SHP77 treated with DMSO at 0.1 percent for 48 hours (cell line): ENCODE measurements at regions not wholly inside any gene's neighbourhood (a gene's known extent, or its start where the extent isn't known, plus 50 kb on each side); places are given as distances from the start of the nearest gene placed in this dataset.
A peak's percentile ranks its signal among the peaks of the same experiment; 100 is the strongest.
"Not testable (repeated sequence)": the region's sequence is repeated elsewhere in the genome, so short reads cannot be mapped to it uniquely, and the experiment has no call there.

Experiments
- DNase-seq: peaks from one replicate; lab custom pipeline; 2025; lab: John Stamatoyannopoulos, UW

DNA sequence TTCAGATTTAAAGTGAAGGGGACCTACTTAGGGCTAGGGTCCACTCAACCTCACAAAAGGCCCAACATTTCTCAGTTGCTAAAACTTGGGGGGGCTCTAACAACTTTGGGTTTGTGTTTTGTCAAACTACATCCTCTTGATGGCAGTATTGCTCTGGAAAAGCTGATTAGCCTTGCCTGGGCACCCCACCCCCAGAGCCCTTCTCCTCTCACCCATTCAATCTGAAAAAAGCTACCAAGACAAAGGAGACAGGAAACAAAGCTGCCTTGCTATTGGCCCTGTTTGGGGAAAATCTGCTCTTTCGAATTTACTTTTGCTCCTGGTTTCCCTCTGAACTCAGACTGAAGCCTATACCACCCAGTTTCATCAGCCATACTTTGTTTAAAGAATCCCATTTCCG is 195.2 kb upstream of the STK26 start:
- DNase-seq, result no peak

DNA sequence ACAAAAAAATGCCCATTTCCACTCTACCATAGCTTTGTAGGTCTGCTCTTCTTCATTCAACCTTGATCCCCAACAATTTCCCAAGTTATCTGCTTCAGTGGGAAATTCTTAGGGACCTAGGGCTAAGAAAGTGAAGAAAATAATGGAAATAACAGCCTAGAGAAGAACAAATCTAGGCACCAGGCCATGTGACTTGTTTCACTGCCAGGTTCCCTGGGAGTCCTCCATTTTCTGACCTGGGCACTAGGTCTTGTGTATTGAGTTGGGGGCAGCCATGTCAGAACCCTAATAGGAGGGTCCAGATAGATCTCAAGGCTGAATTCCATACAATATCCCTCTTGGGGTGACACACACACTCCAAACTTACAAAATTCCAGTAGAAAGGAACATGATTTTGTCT is 194.6 kb upstream of the STK26 start:
- DNase-seq, result no peak

DNA sequence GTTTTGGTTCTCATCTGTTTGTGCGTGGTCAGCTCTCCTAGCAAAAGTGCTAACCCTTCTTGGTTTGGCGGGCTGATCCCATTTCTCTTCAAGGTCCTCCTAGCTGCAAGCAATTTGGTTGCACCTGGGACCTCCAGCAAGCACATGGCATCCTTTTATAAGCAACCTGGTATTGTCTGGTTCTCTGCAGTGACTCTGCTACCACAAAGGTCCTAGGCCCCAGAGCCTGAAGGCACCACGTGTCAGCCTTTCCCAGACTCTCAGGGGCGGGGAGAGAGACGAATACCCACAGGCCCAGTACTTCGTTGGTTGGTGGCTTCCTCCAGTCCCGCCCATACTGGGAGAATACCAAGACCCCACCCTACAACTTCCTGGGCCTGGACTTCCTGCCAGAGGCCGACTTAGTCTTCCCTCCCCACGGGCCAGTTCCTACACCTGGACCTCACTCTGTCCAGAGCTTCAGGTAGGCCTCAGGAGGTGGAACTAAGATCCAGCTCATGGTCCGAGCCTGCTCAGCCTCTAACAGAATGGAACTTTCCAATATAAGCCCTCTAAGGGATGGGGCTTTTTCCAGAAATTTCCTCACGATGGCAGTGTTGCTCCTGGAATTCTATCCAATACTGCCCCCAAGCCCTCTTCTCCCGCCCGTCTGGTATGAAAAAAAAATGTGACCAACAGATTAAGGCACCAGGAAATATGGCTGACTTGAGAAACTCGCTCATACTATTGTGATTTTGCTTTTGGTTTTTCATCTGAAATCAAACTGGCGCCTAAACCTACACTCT is 192.5 kb upstream of the STK26 start:
- peak; percentile 49 for DNase-seq

DNA sequence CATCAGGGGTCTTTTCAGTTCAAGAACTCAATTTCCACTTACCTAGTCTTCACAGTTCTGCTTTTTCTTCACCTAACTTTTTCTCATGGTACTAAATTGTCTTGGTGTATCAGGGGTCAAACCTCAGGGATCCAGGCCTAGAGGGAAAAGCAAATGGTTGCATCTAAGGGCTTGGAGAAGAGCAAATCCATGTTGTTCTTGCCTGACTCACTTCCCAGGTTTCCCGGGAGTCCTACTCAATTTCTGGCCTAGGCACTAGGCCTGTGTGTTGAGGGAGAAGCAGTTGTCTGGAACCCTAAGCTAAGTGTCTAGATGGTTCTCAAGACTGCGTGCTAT is 191.9 kb upstream of the STK26 start:
- no peak for DNase-seq

DNA sequence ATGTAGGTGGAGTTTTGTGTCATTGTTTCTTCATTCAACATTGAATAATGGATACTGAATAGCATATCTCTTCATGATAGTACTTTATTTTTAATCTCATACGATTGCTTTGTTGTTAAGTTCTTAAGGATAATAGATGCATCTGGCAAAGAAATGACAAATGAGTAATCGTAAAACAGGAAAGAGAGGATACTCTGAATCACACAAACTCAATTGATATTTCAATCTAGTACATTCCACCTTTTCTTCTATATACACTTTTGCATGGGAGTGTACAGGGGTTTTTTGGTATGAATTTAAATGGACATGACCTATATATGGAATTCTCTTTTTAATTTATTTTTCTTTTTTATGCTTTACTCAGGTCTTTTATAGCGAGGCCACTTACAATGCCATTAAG is 186.9 kb upstream of the STK26 start:
- DNase-seq, result no peak

DNA sequence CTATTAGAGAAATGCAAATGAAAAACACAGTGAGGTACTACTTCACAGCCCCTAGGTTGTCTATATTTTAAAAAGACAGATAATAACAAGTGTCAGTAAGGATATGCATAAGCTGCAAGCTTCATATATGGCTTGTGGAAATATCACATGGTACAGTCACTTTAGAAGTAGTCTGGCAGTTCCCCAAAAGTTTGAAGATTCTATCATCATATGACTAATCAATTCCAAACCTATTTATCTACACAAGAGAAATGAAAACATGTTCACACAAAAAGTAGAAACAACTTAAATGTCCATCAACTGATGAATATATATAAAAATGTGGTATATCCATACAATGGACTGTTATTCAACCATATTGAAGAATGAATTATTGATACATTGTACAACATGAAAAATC is 185.8 kb upstream of the STK26 start:
- no peak for DNase-seq

DNA sequence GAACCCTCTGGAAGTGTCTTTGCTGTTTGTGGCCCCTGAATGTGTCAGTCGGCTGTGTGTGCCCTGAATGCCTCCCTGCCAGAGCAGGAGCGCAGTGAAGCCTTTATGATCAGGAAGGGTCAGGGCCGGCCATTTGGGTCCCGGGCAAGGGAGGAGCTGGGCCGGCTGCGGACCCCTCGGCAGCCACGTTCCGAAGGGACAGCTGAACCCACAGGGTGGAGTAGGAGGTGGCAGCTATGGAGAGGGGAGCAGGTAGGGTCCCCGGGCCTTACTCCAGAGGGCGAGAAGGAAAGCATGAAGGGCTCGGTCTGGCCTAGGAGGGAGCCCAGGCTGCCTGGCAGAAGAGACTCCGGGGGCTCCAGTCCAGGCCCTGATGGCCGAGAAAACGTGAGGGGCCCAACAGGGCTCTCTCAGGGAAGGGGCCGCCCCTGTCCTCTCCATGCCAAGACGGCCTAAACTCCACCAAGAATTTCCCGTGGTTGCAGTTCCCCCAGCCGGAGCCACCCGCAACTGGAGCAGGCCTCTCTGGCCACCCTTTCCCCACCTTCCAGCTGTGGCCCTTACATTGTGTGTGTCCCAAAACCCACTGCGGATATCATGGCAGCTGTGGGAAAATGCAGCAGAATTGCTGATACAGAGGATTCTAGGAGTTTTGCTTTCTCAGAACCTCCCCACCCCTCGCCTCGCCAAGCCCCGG is 182.2 kb upstream of the STK26 start:
- no peak for DNase-seq

DNA sequence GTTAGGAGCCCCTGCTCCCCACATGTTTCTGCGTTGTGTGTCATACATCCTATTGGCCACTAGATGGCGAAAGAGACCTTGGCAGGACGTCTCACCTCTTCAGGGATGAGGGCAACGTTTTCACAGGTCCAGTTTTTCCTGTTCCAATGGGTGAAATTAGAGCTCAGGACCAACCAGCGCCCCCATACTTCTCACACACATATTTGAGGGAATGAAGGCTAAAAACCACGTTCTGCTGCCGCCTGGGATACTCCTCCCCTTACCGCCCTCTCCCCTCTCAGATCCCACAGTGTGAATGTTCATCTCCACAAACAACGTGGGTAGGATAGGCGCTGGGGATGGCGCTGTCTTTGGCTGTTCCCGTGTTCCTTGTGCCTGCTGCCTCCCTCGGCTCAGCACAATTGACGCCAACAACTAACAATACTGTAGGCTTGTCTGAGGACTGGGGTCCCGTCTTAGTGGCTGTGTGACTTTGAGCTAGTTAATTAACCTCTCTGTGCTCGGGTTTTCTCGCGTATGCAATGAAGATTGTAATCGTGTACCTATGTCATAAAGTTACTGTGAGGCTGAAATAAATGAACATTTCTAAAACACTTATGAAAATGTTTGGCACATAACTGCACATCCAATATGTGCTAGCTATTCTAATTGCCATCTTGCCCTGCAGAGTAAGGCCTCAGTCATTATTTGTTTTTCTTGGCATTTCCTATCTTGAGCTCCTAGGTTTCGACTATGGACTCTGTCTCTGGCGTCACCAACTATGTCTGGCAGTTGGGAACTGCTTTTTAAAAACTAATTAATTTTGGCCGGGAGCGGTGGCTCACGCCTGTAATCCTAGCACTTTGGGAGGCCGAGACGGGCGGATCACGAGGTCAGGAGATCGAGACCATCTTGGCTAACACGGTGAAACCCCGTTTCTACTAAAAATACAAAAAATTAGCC is 181.3 kb upstream of the STK26 start:
- DNase-seq, result peak; percentile 1

DNA sequence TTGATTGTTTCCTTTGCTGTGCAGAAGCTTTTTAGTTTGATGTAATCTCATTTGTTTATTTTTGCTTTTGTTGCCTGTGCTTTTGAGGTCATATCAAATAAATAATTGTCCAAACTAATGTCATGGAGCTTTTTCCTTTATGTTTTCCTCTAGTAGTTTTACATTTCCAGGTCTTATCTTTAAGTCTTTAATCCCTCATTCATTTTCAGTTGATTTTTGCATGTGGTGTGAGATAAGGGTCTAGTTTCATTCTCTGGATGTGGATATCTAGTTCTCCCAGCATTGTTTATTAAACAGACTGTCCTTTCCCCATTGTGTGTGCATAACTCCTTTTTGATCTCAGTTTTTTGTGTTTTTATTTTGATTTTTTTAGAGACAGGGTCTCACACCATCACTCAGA is 179.1 kb upstream of the STK26 start:
- DNase-seq, result no peak

DNA sequence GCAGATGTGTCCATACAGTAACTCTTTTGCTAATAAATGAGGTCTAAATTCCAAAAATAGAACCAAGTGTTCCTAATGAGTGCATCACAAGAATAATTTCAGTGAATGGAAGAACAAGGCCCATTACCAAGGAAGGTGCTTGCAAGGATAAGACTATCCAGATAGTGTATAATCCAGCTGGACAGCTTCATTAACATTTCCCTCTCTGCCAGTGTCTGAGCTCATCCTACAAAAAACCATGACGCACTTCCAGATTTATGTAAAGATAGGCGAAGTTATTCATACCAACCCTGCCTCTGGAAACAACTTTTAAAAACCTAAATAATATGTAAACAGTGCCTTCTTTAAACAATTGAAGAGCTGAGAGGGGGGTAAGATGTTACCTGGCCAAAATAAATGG is 177.9 kb upstream of the STK26 start:
- DNase-seq, result no peak

DNA sequence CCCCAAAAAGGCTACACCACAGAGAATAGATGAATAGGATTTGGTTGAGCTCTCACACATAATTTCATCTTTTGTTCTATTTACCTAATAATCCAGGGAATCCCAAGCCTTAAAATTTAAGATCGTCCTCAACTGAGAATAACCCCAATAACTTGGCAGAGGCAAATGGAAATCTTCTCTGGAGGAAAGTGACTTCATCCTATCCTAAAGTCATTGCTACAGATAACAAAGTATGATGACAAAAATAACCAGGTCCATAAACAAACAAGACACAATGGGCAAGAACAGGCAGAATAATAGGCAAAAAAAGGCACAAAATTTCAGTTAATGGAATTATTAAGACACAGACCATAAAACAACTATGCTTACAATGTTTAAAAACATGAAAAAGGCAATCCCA is 177.3 kb upstream of the STK26 start:
- DNase-seq, result no peak

DNA sequence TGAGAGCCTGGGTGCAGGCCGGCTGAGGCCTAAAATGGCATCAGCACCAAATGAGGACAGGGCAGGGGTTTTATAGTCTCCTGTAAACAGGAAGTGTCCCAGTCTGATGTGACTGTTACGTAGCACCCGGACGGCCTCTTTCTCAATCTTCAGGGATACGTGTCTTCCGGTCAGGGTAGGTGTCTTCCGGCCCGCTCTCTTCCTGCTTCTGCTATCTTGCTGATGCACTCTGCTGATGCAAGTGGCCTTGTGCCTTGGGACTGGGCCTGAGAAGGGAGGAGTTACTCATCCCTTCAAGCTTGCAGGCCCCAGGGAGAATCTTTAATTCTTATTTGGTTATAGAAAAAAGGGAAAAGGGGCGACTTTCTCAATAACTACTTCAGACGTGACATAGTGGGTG is 172.1 kb upstream of the STK26 start:
- DNase-seq, result not testable (repeated sequence)

DNA sequence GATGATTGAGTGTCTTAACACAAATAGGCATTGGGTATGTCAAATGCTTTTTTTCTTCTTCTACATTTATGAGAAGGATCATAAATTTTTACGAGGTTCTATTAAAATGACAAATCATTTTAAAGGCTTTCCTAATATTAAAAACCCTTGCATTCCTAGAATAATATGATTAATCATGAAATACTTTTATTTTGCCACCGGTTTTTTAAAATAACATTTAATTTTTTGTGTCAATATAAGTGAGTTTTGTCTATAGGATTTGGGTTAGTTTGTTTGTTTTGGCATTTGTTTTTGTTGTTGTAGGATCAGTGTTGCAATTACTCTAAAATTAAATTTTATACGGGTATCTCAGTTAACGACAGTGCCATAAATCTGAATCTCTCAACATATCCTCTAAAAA is 169.7 kb upstream of the STK26 start:
- no peak for DNase-seq

DNA sequence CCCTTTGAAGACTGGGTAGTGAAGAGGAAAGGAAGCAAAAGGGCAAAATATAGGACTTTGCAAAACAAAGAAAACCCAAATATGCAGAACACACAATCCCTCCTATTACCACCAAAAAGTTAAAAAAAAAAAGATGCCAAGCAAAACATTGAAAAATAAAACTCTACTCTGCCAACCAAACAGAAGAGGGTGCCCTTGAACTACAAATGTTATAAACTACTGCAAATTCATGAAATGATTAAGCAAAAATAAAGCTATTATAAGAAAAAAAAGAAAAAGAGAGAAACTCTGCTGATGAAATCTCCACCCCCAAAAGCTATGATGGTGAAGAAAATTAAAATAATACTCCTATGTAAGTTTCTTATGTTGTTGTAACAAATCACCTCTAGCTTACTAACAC is 168.5 kb upstream of the STK26 start:
- DNase-seq, result no peak

DNA sequence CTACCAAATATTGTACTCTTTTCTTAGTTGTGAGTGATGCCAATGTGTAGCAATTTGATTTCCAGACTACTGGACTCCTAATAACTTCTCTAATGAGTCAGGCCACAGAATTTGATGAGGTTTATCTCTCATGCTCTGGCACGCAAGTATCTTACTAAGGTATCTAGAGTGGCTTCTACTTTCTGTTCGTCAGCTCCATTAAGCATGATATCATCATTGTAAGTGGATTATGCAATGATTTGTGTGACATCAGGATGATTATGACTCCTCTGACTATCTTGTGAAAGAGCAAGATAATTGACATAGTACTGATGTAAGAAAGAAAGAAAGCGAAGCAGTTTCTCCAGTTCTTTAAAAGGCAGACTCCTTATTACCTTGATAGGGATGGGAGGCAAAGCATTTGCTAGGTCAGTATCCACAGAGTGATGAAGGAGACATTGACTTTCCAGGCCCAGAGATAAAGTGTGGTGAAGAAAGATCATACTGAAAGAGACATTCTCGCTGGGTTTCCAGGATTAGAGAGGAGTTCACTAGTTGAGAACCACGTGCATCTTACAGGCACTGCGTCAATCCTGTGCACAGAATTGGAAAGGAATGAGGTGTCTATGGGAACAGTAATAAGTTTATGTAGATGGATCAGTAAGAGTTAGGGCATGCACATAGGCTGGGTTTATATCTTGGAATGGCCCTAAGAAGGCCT is 161.9 kb upstream of the STK26 start:
- DNase-seq, result no peak

DNA sequence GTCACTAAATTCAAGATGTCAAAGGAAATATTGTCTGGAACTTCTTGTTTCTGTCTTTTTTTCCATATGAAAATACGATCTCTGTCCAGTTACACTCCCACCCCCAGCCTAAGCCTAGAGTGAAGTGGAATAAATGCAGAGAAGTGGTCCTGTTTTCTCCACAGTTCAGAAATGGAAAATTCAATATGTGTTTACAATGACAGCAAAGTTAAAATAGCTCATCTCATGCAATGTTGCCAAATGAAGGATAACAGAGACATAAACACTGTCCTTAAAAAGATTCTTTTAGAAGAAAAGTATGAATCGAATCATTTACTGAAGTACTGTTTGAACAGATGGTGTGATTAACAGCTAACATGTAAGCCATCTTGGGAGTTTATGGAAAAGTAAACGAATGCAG is 160.8 kb upstream of the STK26 start:
- DNase-seq, result no peak

DNA sequence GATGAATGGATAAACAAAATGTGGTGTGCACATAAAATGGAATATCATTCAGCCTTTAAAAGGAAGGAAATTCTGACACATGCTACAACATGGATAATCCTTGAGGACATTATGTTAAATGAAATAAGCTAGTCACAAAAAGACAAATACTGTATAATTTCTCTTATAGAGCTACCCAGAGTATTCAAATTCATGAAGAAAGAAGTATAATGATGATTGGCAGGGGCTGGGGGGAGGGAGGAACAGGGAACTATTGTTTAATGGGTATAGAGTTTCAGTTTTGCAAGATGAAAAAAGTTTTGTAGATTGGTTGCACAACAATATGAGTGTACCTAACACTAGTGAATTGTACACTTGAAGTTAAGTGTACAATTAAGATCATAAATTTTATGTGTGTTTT is 153.9 kb upstream of the STK26 start:
- no peak for DNase-seq

DNA sequence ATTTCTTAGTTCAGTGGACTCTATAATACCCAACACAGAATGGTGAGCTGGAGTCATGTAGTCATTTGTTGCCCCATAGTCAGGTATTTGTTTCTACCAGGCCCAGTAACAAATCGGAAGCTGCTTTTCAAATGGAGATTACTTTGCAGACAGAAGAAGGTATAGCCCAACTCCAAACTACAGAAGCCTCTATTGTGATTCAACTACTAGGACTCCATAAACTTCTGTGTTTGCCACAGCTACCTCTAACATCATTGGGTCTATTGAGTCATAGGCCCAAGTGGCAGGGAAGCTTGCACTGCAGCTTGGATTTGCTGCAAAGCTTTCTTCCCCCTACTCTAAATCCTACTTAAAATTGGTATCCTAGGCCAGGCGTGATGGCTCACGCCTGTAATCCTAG is 148.8 kb upstream of the STK26 start:
- no peak for DNase-seq

DNA sequence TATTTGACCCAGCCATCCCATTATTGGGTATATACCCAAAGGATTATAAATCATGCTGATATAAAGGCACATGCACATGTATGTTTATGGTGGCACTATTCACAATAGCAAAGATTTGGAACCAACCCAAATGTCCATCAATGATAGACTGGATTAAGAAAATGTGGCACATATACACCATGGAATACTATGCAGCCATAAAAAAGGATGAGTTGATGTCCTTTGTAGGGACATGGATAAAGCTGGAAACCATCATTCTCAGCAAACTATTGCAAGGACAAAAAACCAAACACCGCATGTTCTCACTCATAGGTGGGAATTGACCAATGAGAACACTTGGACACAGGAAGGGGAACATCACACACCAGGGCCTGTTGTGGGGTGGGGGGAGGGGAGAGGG is 147.3 kb upstream of the STK26 start:
- DNase-seq, result not testable (repeated sequence)

DNA sequence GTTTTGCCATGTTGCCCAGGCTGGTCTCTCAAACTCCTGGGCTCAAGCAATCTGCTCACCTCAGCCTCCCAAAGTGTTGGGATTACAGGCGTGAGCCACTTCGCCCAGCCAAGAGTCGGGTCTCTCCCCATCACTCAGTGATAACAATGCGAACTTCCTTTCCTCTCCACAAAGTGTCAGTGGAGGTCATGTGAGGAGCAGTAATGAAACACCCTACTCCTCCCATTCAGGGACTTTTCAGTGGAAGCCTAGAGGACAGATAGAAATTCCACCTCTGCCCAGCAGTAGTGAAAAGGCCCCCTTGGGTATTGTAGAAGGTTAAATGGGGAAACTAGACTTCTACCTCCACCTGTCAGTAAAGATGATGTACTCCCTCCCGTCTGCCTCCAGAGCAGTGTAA is 141.9 kb upstream of the STK26 start:
- DNase-seq, result no peak

DNA sequence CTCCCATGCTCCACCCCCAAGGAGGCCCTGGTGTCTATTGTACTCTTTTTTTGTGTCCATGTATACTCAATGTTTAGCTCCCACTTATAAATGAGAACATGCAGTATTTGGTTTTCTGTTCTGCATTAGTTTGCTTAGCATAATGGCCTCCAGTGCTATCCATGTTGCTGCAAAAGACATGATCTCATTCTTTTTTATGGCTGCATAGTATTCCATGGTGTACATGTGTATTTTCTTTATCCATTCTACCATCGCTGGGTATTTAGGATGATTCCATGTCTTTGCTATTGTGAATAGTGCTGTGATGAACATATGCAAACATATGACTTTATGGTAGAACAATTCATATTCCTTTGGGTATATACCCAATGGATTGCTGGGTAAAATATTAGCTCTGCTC is 138.1 kb upstream of the STK26 start:
- DNase-seq, result not testable (repeated sequence)

DNA sequence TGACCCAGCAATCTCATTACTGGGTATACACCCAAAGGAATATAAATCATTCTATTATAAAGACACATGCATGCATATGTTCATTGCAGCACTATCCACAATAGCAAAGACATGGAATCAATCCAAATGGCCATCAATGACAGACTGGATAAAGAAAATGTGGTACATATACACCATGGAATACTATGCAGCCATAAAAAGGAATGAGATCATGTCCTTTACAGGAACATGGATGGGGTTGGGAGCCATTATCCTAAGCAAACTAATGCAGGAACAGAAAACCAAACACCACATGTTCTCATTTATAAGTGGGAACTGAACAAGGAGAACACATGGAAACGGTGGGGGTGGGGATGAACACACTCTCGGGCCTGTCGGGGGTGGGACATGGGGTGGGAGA is 129.2 kb upstream of the STK26 start:
- DNase-seq, result not testable (repeated sequence)
